ENCODE measurements at regions not wholly inside any gene's neighbourhood (a gene's known extent, or its start where the extent isn't known, plus 50 kb on each side); places are given as distances from the start of the nearest gene placed in this dataset.

- TF ChIP-seq, protein P1, sequence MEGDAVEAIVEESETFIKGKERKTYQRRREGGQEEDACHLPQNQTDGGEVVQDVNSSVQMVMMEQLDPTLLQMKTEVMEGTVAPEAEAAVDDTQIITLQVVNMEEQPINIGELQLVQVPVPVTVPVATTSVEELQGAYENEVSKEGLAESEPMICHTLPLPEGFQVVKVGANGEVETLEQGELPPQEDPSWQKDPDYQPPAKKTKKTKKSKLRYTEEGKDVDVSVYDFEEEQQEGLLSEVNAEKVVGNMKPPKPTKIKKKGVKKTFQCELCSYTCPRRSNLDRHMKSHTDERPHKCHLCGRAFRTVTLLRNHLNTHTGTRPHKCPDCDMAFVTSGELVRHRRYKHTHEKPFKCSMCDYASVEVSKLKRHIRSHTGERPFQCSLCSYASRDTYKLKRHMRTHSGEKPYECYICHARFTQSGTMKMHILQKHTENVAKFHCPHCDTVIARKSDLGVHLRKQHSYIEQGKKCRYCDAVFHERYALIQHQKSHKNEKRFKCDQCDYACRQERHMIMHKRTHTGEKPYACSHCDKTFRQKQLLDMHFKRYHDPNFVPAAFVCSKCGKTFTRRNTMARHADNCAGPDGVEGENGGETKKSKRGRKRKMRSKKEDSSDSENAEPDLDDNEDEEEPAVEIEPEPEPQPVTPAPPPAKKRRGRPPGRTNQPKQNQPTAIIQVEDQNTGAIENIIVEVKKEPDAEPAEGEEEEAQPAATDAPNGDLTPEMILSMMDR (IDR thresholded peaks at IDR 0.05): no peak
- TF ChIP-seq POLR2A (IDR thresholded peaks at IDR 0.05): no peak
Measured at GRCh38 chr5:56410696-56411095, 177.6 kb upstream of the ANKRD55 start.

Data from uterus (tissue), 2 donors.